ENCODE measurements at regions not wholly inside any gene's neighbourhood (a gene's known extent, or its start where the extent isn't known, plus 50 kb on each side); places are given as distances from the start of the nearest gene placed in this dataset.
"Not testable (repeated sequence)": the region's sequence is repeated elsewhere in the genome, so short reads cannot be mapped to it uniquely, and the experiment has no call there.

DNA sequence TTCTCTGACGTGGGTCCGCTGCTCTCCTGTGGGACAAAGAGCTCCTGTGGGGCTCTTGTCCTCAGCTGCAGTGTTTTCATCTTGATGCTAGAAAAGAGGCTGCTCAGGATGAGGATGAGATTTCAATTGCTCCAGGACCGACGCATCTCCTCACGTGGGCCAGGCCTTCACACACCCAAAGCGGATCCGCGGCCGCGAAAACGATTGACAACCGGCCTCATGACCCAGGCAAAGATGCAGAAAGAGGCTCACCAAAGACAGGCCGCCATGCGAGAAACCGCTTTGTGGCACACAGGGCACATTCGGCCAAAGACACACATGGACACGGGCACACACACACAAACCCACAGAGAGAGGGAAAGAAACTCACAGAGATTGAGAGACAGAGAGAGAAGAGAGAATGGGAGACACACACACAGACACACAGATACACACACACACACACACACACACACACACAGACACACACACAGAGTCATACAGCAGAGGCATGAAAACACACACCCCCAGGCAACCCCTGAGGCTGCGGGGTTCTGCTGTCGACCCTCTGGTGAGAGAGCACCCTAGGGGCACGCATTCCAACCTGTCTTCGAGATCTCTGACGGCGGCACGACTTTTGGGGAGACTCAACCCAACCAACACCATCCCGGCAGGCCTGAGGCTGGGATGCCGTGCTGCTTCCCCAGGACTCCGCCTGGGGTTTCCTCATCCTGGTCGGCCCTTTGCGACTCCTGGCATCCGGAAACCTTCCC, 168.5 kb upstream of the ZNF337 start:
- TF ChIP-seq, protein P1, sequence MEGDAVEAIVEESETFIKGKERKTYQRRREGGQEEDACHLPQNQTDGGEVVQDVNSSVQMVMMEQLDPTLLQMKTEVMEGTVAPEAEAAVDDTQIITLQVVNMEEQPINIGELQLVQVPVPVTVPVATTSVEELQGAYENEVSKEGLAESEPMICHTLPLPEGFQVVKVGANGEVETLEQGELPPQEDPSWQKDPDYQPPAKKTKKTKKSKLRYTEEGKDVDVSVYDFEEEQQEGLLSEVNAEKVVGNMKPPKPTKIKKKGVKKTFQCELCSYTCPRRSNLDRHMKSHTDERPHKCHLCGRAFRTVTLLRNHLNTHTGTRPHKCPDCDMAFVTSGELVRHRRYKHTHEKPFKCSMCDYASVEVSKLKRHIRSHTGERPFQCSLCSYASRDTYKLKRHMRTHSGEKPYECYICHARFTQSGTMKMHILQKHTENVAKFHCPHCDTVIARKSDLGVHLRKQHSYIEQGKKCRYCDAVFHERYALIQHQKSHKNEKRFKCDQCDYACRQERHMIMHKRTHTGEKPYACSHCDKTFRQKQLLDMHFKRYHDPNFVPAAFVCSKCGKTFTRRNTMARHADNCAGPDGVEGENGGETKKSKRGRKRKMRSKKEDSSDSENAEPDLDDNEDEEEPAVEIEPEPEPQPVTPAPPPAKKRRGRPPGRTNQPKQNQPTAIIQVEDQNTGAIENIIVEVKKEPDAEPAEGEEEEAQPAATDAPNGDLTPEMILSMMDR (IDR thresholded peaks at IDR 0.05; ENCODE audit: low read depth, low read length, poor library complexity, severe bottlenecking): not testable (repeated sequence)
- not testable (repeated sequence) for TF ChIP-seq EZH2phosphoT487 (IDR thresholded peaks at IDR 0.05; ENCODE audit: borderline replicate concordance, low read length)
